Neural progenitor cell (in vitro differentiated cells): ENCODE measurements at regions not wholly inside any gene's neighbourhood (a gene's known extent, or its start where the extent isn't known, plus 50 kb on each side); places are given as distances from the start of the nearest gene placed in this dataset.

ENCODE experiments used
- EZH2 ChIP-seq: fragments of 200-600 bp; sonication (generic); IDR thresholded peaks from 2 replicates; pipeline ENCODE4 v1.6.1; 2017; ENCODE audit warnings: antibody characterized with exemption, mild to moderate bottlenecking, moderate library complexity
- TF ChIP-seq, protein P1 (sequence below): fragments of 200-600 bp; sonication (generic); IDR thresholded peaks from 2 replicates; pipeline ENCODE4 v1.5.1; 2017; ENCODE audit warnings: antibody characterized with exemption, mild to moderate bottlenecking

DNA sequence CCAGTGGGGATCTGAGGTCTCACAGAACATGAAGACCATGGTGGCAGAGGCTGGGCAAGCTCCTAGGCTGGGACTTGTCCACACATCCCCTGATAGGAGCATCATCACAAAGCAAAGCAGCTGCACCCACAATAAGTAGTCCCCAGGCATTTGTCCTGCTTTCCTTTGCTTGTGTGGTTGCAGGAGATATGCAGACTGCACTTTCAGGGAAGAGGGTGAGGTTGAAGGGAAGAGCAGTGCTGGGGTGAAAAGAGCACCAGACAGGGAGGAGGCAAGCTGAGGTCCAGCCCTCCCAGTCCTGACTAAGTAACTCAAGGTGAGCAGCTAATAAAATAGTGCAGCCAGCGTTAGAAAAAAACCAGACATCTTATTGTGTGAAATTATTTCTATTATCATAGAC lies 383.6 kb downstream of the UQCRFS1 start:
- TF ChIP-seq, protein P1, sequence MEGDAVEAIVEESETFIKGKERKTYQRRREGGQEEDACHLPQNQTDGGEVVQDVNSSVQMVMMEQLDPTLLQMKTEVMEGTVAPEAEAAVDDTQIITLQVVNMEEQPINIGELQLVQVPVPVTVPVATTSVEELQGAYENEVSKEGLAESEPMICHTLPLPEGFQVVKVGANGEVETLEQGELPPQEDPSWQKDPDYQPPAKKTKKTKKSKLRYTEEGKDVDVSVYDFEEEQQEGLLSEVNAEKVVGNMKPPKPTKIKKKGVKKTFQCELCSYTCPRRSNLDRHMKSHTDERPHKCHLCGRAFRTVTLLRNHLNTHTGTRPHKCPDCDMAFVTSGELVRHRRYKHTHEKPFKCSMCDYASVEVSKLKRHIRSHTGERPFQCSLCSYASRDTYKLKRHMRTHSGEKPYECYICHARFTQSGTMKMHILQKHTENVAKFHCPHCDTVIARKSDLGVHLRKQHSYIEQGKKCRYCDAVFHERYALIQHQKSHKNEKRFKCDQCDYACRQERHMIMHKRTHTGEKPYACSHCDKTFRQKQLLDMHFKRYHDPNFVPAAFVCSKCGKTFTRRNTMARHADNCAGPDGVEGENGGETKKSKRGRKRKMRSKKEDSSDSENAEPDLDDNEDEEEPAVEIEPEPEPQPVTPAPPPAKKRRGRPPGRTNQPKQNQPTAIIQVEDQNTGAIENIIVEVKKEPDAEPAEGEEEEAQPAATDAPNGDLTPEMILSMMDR, result no peak
- no peak for TF ChIP-seq EZH2
